ENCODE measurements at regions not wholly inside any gene's neighbourhood (a gene's known extent, or its start where the extent isn't known, plus 50 kb on each side); places are given as distances from the start of the nearest gene placed in this dataset.

DNA sequence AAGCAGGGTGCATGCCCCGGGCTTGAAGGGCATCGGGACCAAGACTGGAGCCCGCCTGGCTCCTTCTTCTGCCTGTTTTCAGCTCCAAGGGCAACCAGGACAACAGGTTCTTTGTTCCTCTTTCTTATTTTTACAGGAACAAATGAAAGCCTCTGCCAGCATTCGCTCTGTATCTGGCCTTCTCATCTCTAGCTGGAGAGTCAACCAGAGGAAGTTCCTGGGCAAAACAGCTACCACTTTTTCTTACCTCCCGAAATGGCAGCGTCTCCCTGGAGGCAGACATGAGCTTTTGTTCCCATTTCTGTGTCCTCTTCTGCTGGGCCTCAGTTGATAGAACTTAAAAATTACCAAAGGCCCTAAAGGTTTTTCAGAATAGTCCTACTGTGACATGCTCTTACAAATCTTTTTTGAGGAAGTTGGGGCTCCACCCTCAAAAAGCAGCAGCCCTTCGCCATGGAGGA, 74.1 kb upstream of the NAA20 start:
- Histone ChIP-seq H3F3A (ENCODE audit: low read depth) (no peaks in the 10 kb centered on the region), H3K9me3 (ENCODE audit: insufficient read depth, low read depth, low read length) (no peaks in the 10 kb centered on the region), H3K36me3 (ENCODE audit: insufficient read depth, low read length) (no peaks in the 10 kb centered on the region), H4K20me1 (ENCODE audit: insufficient read depth, low read length, poor library complexity, severe bottlenecking) (no peaks in the 10 kb centered on the region), H3K4me2 (ENCODE audit: low read depth, low read length, poor library complexity, severe bottlenecking) (no peak overlapping the region), H3K79me2 (ENCODE audit: insufficient read depth, low read length) (no peaks in the 10 kb centered on the region), H3K4me1 (ENCODE audit: insufficient read depth, low read length, poor library complexity, severe bottlenecking) (no peaks in the 10 kb centered on the region), H3K9me2 (replicated peaks; ENCODE audit: low read depth, low read length) (no peaks in the 10 kb centered on the region), H3K27me3 (ENCODE audit: insufficient read depth, low read length, poor library complexity, severe bottlenecking) (no peaks in the 10 kb centered on the region), H2AFZ (ENCODE audit: low read length) (no peak overlapping the region), H3K9ac (ENCODE audit: low read depth, low read length, poor library complexity, severe bottlenecking) (no peak overlapping the region), H3K4me3 (ENCODE audit: low read length, poor library complexity, severe bottlenecking) (no peak overlapping the region)
- TF ChIP-seq EZH2phosphoT487 (IDR thresholded peaks at IDR 0.05; ENCODE audit: borderline replicate concordance), result no peak
- TF ChIP-seq, protein P1, sequence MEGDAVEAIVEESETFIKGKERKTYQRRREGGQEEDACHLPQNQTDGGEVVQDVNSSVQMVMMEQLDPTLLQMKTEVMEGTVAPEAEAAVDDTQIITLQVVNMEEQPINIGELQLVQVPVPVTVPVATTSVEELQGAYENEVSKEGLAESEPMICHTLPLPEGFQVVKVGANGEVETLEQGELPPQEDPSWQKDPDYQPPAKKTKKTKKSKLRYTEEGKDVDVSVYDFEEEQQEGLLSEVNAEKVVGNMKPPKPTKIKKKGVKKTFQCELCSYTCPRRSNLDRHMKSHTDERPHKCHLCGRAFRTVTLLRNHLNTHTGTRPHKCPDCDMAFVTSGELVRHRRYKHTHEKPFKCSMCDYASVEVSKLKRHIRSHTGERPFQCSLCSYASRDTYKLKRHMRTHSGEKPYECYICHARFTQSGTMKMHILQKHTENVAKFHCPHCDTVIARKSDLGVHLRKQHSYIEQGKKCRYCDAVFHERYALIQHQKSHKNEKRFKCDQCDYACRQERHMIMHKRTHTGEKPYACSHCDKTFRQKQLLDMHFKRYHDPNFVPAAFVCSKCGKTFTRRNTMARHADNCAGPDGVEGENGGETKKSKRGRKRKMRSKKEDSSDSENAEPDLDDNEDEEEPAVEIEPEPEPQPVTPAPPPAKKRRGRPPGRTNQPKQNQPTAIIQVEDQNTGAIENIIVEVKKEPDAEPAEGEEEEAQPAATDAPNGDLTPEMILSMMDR (conservative IDR thresholded peaks at IDR 0.05; ENCODE audit: low read length), result no peak

DNA sequence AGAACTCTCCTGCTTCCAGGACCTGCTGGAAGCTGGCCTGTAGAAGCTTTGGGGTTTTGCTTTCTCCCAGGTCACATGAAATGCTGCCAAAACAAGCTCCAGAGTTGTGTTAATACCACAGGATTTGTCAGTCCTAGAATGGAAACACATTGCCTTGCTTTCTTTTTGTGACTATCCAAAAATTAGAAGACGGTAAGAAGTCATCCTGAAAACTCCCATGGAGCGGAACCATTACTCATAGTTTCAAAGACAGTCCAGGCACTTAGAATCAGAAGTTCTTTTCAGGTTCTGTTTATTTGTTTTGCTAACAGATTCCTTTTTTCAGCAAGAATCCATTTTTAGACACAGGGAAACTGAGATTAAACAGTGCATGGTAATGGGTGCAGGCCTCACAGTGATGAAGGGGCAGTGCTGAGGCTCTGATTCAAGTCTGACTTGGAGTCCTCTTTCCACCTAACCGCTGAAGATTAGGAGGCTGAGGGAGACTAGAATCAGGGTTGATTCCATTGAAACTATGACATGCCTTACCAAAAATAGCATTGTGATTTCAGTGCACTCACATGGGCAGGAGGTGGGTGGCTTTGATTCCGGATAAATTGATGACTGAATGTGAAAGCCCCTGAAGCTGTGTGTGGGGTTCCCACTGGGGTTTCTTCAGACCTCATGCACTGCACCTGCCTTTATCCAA, 72.2 kb upstream of the NAA20 start:
- no peak overlapping the region for H3K4me2 ChIP-seq (ENCODE audit: low read depth, low read length, poor library complexity, severe bottlenecking)
- no peaks in the 10 kb centered on the region for H3K4me1 ChIP-seq (ENCODE audit: insufficient read depth, low read length, poor library complexity, severe bottlenecking)
- no peaks in the 10 kb centered on the region for H3F3A ChIP-seq (ENCODE audit: low read depth)
- TF ChIP-seq EZH2phosphoT487 (IDR thresholded peaks at IDR 0.05; ENCODE audit: borderline replicate concordance), result no peak
- TF ChIP-seq, protein P1 (conservative IDR thresholded peaks at IDR 0.05; ENCODE audit: low read length), result no peak
- no peaks in the 10 kb centered on the region for H3K9me2 ChIP-seq (replicated peaks; ENCODE audit: low read depth, low read length)
- no peaks in the 10 kb centered on the region for H4K20me1 ChIP-seq (ENCODE audit: insufficient read depth, low read length, poor library complexity, severe bottlenecking)
- H3K4me3 ChIP-seq (ENCODE audit: low read length, poor library complexity, severe bottlenecking), result no peak overlapping the region
- no peak overlapping the region for H2AFZ ChIP-seq (ENCODE audit: low read length)
- H3K36me3 ChIP-seq (ENCODE audit: insufficient read depth, low read length), result no peaks in the 10 kb centered on the region
- H3K79me2 ChIP-seq (ENCODE audit: insufficient read depth, low read length), result no peaks in the 10 kb centered on the region
- H3K9me3 ChIP-seq (ENCODE audit: insufficient read depth, low read depth, low read length), result no peaks in the 10 kb centered on the region
- no peak overlapping the region for H3K9ac ChIP-seq (ENCODE audit: low read depth, low read length, poor library complexity, severe bottlenecking)
- H3K27me3 ChIP-seq (ENCODE audit: insufficient read depth, low read length, poor library complexity, severe bottlenecking), result no peaks in the 10 kb centered on the region

DNA sequence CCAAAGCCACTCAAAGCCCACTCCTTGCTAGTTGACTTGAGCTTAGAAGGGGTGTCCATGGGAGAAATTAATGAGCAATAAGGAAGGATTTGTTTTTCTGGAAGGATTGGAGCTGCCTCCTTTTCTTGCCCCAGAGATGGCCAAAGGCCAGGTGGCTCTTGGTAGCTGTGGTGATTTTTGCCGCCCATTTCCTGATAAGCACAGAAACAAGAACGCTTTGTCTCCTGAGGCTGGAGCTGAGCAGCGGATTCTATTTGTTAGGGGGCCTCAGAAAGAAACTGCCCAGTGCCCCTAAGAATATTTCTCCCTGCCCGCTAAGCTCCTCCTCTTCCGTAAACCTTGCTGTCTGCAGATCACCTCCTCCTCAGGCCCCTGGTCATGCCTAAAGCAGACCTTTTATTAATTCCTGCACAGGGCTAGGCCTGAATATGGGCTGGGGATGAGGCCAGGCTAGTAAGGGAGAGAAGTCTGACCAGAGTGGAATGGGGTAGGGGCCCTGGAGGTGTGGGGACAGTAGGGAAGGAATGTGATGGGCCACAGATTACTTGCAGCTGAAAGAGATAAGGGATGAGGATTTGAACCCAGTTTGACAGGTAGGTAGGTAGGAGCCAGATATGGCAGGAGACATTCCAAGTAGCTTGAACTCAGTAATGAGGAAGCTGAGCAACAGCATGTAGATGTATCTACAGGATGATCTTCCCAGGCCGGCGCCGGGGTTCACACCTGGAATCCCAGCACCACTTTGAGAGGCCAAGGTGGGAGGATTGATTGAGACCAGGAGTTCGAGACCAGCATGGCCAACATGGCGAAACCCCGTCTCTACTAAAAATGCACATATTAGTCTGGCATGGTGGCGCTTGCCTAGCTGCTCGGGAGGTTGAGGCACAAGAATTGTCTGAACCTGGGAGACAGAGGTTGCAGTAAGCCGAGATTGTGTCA, 71.2 kb upstream of the NAA20 start:
- no peaks in the 10 kb centered on the region for H3K27me3 ChIP-seq (ENCODE audit: insufficient read depth, low read length, poor library complexity, severe bottlenecking)
- H3K79me2 ChIP-seq (ENCODE audit: insufficient read depth, low read length), result no peaks in the 10 kb centered on the region
- H3F3A ChIP-seq (ENCODE audit: low read depth), result no peaks in the 10 kb centered on the region
- H3K4me2 ChIP-seq (ENCODE audit: low read depth, low read length, poor library complexity, severe bottlenecking), result no peak overlapping the region
- no peaks in the 10 kb centered on the region for H3K36me3 ChIP-seq (ENCODE audit: insufficient read depth, low read length)
- no peaks in the 10 kb centered on the region for H3K4me1 ChIP-seq (ENCODE audit: insufficient read depth, low read length, poor library complexity, severe bottlenecking)
- H2AFZ ChIP-seq (ENCODE audit: low read length), result no peak overlapping the region
- H3K9me2 ChIP-seq (replicated peaks; ENCODE audit: low read depth, low read length), result no peaks in the 10 kb centered on the region
- no peak overlapping the region for H3K4me3 ChIP-seq (ENCODE audit: low read length, poor library complexity, severe bottlenecking)
- H4K20me1 ChIP-seq (ENCODE audit: insufficient read depth, low read length, poor library complexity, severe bottlenecking), result no peaks in the 10 kb centered on the region
- no peak overlapping the region for H3K9ac ChIP-seq (ENCODE audit: low read depth, low read length, poor library complexity, severe bottlenecking)
- H3K9me3 ChIP-seq (ENCODE audit: insufficient read depth, low read depth, low read length), result no peaks in the 10 kb centered on the region
- TF ChIP-seq, protein P1 (conservative IDR thresholded peaks at IDR 0.05; ENCODE audit: low read length), result no peak
- TF ChIP-seq EZH2phosphoT487 (IDR thresholded peaks at IDR 0.05; ENCODE audit: borderline replicate concordance), result no peak

Data from Loucy (cell line).